Neuronal stem cell (in vitro differentiated cells): ENCODE measurements at regions not wholly inside any gene's neighbourhood (a gene's known extent, or its start where the extent isn't known, plus 50 kb on each side); places are given as distances from the start of the nearest gene placed in this dataset.
"Not testable (repeated sequence)": the region's sequence is repeated elsewhere in the genome, so short reads cannot be mapped to it uniquely, and the experiment has no call there.

Experiments
- DNase-seq: peaks from one replicate; pipeline ENCODE4 v3.0.0-alpha.2; 2013; ENCODE audit warnings: low spot score
- H2AFZ ChIP-seq: one replicate; pipeline ENCODE4 v1.6.1; 2013; ENCODE audit warnings: mild to moderate bottlenecking, low read length, inconsistent platforms
- H2AK5ac ChIP-seq: 2 replicates; pipeline ENCODE4 v1.6.1; 2013; ENCODE audit warnings: low read depth, mild to moderate bottlenecking, inconsistent platforms, low read length, moderate library complexity, mixed read lengths
- H2BK120ac ChIP-seq: 2 replicates; pipeline ENCODE4 v1.6.1; 2013; ENCODE audit warnings: low read depth, mild to moderate bottlenecking, inconsistent platforms, low read length, moderate library complexity, mixed read lengths
- H2BK12ac ChIP-seq: one replicate; pipeline ENCODE4 v1.6.1; 2013; ENCODE audit warnings: low read length, inconsistent platforms
- H2BK15ac ChIP-seq: 2 replicates; pipeline ENCODE4 v1.6.1; 2013; ENCODE audit warnings: mild to moderate bottlenecking, low read length, inconsistent platforms, mixed read lengths
- H2BK5ac ChIP-seq: one replicate; pipeline ENCODE4 v1.6.1; 2013; ENCODE audit warnings: inconsistent platforms, mild to moderate bottlenecking, low read length, moderate library complexity
- H3K14ac ChIP-seq: one replicate; pipeline ENCODE4 v1.6.1; 2013; ENCODE audit warnings: low read length, inconsistent platforms
- H3K18ac ChIP-seq: 2 replicates; pipeline ENCODE4 v1.6.1; 2013; ENCODE audit warnings: low read length, inconsistent platforms
- H3K23ac ChIP-seq: 2 replicates; pipeline ENCODE4 v1.6.1; 2013; ENCODE audit warnings: low read depth, mild to moderate bottlenecking, mixed read lengths, low read length, inconsistent platforms; ENCODE audit not compliant: poor library complexity
- H3K27ac ChIP-seq: replicated peaks from 3 replicates; pipeline ENCODE4 v1.5.1; 2013; ENCODE audit warnings: low read length, inconsistent platforms
- H3K27me3 ChIP-seq, 3 experiments: 2 replicates each; pipeline ENCODE4 v1.6.1; 2013; ENCODE audit warnings: low read length in 3 of 3, mild to moderate bottlenecking in 2 of 3, inconsistent platforms in 1 of 3, low read depth in 1 of 3, mixed read lengths in 1 of 3, moderate library complexity in 1 of 3; ENCODE audit not compliant: control insufficient read depth in 3 of 3, insufficient read depth in 3 of 3
- H3K36me3 ChIP-seq, 2 donors: replicated peaks in 1 of 2; 2 replicates each; pipeline ENCODE4 v1.6.1; 2013; ENCODE audit warnings: low read length in 2 of 2; ENCODE audit not compliant: control insufficient read depth in 2 of 2, insufficient read depth in 2 of 2
- H3K4ac ChIP-seq: 2 replicates; pipeline ENCODE4 v1.6.1; 2013; ENCODE audit warnings: inconsistent platforms, mild to moderate bottlenecking, low read length, moderate library complexity
- H3K4me1 ChIP-seq, 2 donors: 1 replicate in 1 of 2; 2 replicates in 1 of 2; pipeline ENCODE4 v1.6.1; 2013; ENCODE audit warnings: low read length in 2 of 2, low read depth in 1 of 2; ENCODE audit not compliant: control insufficient read depth in 2 of 2, insufficient read depth in 1 of 2
- H3K4me2 ChIP-seq: one replicate; pipeline ENCODE4 v1.6.1; 2013; ENCODE audit warnings: mild to moderate bottlenecking, low read length, inconsistent platforms; ENCODE audit not compliant: insufficient read depth, poor library complexity, severe bottlenecking
- H3K4me3 ChIP-seq, 2 donors: 2 replicates each; pipeline ENCODE4 v1.5.1; 2013; ENCODE audit warnings: low read length in 2 of 2, mild to moderate bottlenecking in 2 of 2, inconsistent platforms in 1 of 2, moderate library complexity in 1 of 2
- H3K79me1 ChIP-seq: one replicate; pipeline ENCODE4 v1.6.1; 2013; ENCODE audit warnings: low read depth, mild to moderate bottlenecking, inconsistent platforms, low read length, moderate library complexity
- H3K9ac ChIP-seq: one replicate; pipeline ENCODE4 v1.6.1; 2013; ENCODE audit warnings: mild to moderate bottlenecking, low read depth, low read length, inconsistent platforms; ENCODE audit not compliant: poor library complexity
- H3K9me3 ChIP-seq, 2 donors: replicated peaks in 1 of 2; 2 replicates each; pipeline versions ENCODE3 to v1.6.1; 2013; ENCODE audit warnings: low read length in 2 of 2, mild to moderate bottlenecking in 2 of 2, inconsistent platforms in 1 of 2, low read depth in 1 of 2, mixed read lengths in 1 of 2, moderate library complexity in 1 of 2; ENCODE audit not compliant: control insufficient read depth in 2 of 2, insufficient read depth in 1 of 2
- H4K8ac ChIP-seq: one replicate; pipeline ENCODE4 v1.6.1; 2013; ENCODE audit warnings: low read depth, mild to moderate bottlenecking, inconsistent platforms, low read length, moderate library complexity
- H4K91ac ChIP-seq: one replicate; pipeline ENCODE4 v1.6.1; 2013; ENCODE audit warnings: low read length, low read depth, mild to moderate bottlenecking, inconsistent platforms; ENCODE audit not compliant: poor library complexity
- WGBS, 2 donors: extraction: QIAGEN DNeasy Blood & Tissue Kit; methylation state at CpG; one replicate each; pipeline ENCODE4 v1.1.7; 2013; ENCODE audit warnings: missing lambda C conversion rate in 2 of 2, mixed read lengths in 1 of 2; ENCODE audit not compliant: insufficient read length in 2 of 2, insufficient replicate concordance in 1 of 2; ENCODE audit errors: extremely low coverage in 2 of 2; 5-methylcytosine and 5-hydroxymethylcytosine counted together

DNA sequence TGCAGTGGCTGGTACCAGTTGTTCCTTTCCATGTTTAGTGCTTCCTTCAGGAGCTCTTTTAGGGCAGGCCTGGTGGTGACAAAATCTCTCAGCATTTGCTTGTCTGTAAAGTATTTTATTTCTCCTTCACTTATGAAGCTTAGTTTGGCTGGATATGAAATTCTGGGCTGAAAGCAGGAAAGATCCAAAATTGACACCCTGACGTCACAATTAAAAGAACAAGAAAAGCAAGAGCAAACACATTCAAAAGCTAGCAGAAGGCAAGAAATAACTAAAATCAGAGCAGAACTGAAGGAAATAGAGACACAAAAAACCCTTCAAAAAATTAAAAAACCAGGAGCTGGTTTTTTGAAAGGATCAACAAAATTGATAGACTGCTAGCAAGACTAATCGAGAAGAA is 382.4 kb upstream of the PTCHD4 start:
- not testable (repeated sequence) for H2AK5ac ChIP-seq, H4K91ac ChIP-seq, H2AFZ ChIP-seq, H3K18ac ChIP-seq, H3K4me3 ChIP-seq, H2BK12ac ChIP-seq, H3K27me3 ChIP-seq, H2BK15ac ChIP-seq, DNase-seq, H3K9me3 ChIP-seq, H3K4me1 ChIP-seq, H4K8ac ChIP-seq, H3K4me2 ChIP-seq, H3K14ac ChIP-seq, H3K4ac ChIP-seq, H3K9ac ChIP-seq, H3K27ac ChIP-seq, H3K23ac ChIP-seq, H3K36me3 ChIP-seq, H2BK5ac ChIP-seq, H2BK120ac ChIP-seq, H3K79me1 ChIP-seq
- no CpG with 5 or more reads among the region's 2 CpGs for WGBS, 2 donors

DNA sequence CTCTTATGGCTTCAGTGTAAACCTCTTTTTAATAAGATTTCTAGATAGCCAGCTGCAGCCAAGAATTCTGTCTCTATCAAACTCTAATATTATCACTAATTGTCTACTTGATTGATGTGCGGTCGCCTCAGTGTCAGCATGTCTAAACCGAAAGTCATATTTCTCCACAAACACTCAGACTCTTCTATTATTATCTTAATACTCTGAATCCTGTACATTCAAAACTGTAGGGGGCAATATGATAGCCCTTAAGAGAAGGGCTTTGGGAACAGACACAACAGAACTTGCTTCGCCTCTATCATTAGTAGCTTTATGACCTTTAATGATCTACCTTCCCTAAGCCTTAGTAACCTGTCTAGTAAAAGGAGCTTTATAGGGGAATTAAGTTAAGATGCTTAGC is 379.7 kb upstream of the PTCHD4 start:
- Histone ChIP-seq H3K27me3 (no peaks in the 10 kb centered on the region), H3K4me1 (no peaks in the 10 kb centered on the region), H3K9me3 (no peaks in the 10 kb centered on the region), H4K91ac (no peak overlapping the region), H2AFZ (no peak overlapping the region), H4K8ac (no peak overlapping the region), H3K9ac (no peak overlapping the region), H3K4me3 (no peak overlapping the region), H3K14ac (no peak overlapping the region), H3K4me2 (no peak overlapping the region), H2BK120ac (no peak overlapping the region), H3K18ac (no peak overlapping the region), H3K79me1 (no peaks in the 10 kb centered on the region), H3K27ac (no peak overlapping the region), H3K23ac (no peak overlapping the region), H2BK12ac (no peak overlapping the region), H3K4ac (no peak overlapping the region), H2AK5ac (no peak overlapping the region), H3K36me3 (no peaks in the 10 kb centered on the region), H2BK15ac (no peak overlapping the region), H2BK5ac (no peak overlapping the region)
- DNase-seq, result no peak
- no CpG with 5 or more reads among the region's 4 CpGs for WGBS, 2 donors

DNA sequence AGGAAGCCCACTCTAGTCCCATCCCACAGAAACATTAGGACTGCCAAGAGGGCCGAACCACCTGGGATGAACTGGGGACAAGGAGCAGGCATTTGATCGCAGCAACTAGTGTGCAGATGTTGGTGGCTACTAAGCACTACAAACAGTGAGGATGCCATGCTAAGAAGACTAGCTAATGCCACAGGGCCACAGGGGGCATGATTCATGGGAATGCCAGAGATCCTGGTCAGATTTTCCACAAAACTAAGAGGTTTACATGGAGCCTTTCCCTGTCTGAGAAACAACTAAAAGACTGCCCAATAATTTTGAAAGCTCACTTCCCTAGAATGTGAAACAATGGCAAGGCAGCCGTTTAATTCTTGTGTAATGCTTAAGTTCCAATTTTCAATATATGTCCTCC is 375.9 kb upstream of the PTCHD4 start:
- Histone ChIP-seq H2BK120ac (no peak overlapping the region), H3K4me3 (no peak overlapping the region), H2BK15ac (no peak overlapping the region), H3K36me3 (no peaks in the 10 kb centered on the region), H3K4me1 (no peaks in the 10 kb centered on the region), H3K9me3 (no peaks in the 10 kb centered on the region), H3K27ac (no peak overlapping the region), H3K4me2 (no peak overlapping the region), H3K9ac (no peak overlapping the region), H3K18ac (no peak overlapping the region), H3K4ac (no peak overlapping the region), H4K91ac (no peak overlapping the region), H2BK12ac (no peak overlapping the region), H3K14ac (no peak overlapping the region), H3K27me3 (no peaks in the 10 kb centered on the region), H3K23ac (peak overlapping the region; percentile 17), H2AK5ac (no peak overlapping the region), H3K79me1 (no peaks in the 10 kb centered on the region), H2BK5ac (no peak overlapping the region), H2AFZ (no peak overlapping the region), H4K8ac (no peak overlapping the region)
- DNase-seq, result no peak
- no CpG with 5 or more reads among the region's 3 CpGs for WGBS, 2 donors

DNA sequence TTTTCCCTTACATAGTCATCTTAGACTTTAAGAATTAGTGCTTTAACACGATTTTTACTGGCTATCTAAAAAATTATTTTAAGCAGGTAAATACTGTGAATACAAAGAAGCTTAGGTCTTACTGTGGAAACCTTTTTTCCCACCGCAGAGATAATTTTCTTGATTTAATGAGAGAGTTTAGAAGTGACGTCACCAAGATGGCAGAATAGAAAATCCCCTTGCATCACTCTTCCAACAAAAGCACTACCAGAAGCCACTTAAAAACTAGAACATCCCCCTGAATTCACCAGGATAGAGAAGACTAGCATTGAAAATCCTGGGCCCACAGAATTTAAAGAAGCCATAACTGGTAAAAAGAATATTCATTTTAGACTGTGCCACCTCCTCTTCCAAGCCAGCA is 375.4 kb upstream of the PTCHD4 start:
- no peak overlapping the region for H3K27ac ChIP-seq
- H2AFZ ChIP-seq, result no peak overlapping the region
- H3K4me1 ChIP-seq, result no peaks in the 10 kb centered on the region
- no peaks in the 10 kb centered on the region for H3K36me3 ChIP-seq
- H3K27me3 ChIP-seq, result no peaks in the 10 kb centered on the region
- no peak overlapping the region for H2BK120ac ChIP-seq
- H3K79me1 ChIP-seq, result no peaks in the 10 kb centered on the region
- H3K9ac ChIP-seq, result no peak overlapping the region
- H4K91ac ChIP-seq, result no peak overlapping the region
- no peak overlapping the region for H3K14ac ChIP-seq
- DNase-seq, result no peak
- no peak overlapping the region for H3K4me3 ChIP-seq
- H2BK15ac ChIP-seq, result no peak overlapping the region
- H3K9me3 ChIP-seq, result no peaks in the 10 kb centered on the region
- WGBS, 2 donors, result no CpG with 5 or more reads among the region's 3 CpGs
- H3K18ac ChIP-seq, result no peak overlapping the region
- no peak overlapping the region for H3K4me2 ChIP-seq
- no peak overlapping the region for H3K4ac ChIP-seq
- no peak overlapping the region for H3K23ac ChIP-seq
- no peak overlapping the region for H2AK5ac ChIP-seq
- H4K8ac ChIP-seq, result no peak overlapping the region
- H2BK5ac ChIP-seq, result no peak overlapping the region
- no peak overlapping the region for H2BK12ac ChIP-seq
